GM10266 (cell line): ENCODE measurements at regions not wholly inside any gene's neighbourhood (a gene's known extent, or its start where the extent isn't known, plus 50 kb on each side); places are given as distances from the start of the nearest gene placed in this dataset.
"Not testable (repeated sequence)": the region's sequence is repeated elsewhere in the genome, so short reads cannot be mapped to it uniquely, and the experiment has no call there.

Experiments
- DNase-seq: peaks from one replicate; pipeline ENCODE4 v3.0.0; 2012; ENCODE audit errors: extremely low spot score
- TF ChIP-seq, protein P1 (sequence below): IDR thresholded peaks from 2 replicates; pipeline ENCODE4 v1.5.1; 2012; ENCODE audit warnings: mild to moderate bottlenecking, low read depth; ENCODE audit not compliant: control insufficient read depth, insufficient read depth; ENCODE audit errors: missing control alignments

DNA sequence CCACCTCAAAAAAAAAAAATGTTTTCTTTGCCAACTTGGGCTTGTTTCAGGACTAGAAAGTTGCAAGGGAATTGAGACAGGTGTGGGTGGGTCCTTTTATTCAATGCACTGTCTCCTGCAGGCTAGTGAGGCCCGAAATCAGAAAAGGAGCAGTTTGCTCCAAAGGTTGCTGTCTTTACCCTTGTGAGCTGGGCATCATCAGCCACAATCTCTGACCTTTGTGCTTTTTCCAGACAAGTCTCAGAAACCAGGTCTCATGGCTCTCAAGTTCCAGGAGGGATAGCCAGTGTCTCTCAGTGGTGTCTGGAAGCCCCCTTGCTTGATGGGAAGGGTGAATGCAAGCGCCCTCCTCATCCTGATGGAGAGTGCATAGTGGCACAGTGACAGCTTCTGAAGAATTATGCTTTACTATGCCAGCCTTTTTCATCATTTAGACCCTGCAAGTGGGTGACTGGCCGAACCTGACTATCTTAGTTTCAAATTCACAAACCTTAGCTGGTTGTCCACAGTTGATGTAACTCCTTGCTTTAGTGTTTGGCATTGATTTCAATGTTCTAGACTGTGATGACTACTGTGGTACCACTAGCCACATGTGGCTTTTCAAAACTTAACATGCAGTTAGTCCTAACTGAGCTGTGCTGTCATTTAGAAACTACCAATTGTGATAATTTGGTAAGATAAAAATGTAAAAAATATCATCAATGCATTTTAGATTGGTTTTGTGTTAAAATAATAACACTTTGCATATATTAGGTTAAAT is 468.6 kb downstream of the GADD45G start:
- DNase-seq = no peak
- TF ChIP-seq, protein P1, sequence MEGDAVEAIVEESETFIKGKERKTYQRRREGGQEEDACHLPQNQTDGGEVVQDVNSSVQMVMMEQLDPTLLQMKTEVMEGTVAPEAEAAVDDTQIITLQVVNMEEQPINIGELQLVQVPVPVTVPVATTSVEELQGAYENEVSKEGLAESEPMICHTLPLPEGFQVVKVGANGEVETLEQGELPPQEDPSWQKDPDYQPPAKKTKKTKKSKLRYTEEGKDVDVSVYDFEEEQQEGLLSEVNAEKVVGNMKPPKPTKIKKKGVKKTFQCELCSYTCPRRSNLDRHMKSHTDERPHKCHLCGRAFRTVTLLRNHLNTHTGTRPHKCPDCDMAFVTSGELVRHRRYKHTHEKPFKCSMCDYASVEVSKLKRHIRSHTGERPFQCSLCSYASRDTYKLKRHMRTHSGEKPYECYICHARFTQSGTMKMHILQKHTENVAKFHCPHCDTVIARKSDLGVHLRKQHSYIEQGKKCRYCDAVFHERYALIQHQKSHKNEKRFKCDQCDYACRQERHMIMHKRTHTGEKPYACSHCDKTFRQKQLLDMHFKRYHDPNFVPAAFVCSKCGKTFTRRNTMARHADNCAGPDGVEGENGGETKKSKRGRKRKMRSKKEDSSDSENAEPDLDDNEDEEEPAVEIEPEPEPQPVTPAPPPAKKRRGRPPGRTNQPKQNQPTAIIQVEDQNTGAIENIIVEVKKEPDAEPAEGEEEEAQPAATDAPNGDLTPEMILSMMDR = no peak

DNA sequence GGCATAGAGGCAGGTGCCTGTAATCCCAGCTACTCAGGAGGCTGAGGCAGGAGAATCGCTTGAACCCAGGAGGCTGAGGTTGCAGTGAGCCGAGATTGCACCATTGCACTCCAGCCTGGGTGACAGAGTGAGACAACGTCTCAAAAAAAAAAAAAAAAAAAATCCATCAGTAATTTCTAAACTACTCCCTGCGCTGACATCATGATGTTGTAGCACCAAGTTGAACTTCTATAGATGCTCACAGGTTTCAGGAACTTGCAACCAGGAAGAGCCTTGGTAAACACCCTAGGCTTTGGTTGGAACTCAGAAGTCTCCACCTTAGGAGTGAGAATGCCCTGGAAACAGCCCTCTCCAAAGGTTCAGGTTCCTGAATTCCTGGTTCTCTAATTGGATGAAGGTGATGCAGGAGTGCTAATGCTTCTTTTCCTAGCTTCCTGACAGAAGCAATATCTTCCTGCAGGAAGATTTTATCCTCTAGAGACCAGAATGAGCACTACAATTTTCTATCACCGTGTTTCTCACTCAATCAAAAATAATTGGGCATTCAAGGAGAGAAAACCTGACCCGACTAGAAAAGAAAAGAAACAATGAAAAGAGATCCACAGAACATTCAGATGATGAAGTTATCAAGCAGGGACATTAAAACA is 469.6 kb downstream of the GADD45G start:
- TF ChIP-seq, protein P1 = no peak
- DNase-seq = no peak

DNA sequence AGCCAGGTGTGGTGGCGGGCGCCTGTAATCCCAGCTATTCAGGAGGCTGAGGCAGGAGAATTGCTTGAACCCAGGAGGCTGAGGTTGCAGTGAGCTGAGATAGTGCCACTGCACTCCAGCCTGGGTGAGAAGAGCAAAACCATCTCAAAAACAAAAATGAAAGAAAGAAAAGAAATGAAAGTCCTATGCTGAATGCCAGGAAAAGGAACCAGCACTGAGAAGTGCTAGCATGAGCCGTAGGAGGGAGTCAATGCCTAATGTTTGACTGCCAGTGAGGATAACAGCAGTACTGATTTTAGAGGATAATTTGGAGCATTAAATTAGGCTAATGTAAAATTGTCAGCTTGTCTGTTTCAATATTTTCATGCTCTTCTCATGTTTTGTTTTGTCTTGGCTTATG is 472.8 kb downstream of the GADD45G start:
- DNase-seq = not testable (repeated sequence)

DNA sequence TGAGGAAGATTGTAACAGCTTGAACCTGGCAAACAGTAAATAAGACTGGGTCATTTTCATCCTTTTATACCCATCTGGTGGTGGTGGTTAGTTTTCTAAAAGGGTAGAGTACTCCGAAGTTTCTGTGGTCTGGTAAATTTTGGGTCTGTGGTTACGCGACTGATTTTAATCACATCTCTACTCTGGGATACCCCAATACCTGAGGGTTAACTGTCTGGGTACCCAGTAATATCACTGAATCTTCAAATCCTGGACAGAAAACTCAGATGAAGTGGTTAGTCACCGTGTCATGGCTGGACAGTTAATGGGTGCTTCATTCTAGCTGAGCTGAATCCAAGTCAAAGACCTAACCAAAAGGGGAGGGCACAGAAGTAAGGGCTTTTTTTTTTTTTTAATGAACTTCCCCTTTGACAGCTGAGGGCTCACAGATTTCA is 474.2 kb downstream of the GADD45G start:
- TF ChIP-seq, protein P1 = no peak
- DNase-seq = no peak

DNA sequence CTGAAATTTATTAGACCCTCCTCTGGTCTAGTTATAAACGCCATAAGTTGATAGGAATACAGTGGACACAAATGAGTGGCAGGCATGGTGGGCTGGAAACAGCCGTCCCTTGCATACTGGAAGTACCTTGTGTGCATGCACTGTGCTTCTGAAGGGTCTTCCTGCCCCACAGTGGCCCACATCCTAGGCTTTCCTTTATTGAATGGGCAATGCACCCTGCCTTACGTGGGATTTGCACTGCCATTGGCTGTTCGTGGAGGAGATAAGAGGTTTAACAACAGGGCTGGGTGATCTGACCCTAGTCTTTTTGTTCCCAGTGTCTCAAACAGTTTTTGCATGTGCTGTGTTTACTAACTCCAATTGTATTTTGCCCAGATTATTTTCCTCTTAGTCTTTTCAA is 480.8 kb downstream of the GADD45G start:
- DNase-seq = no peak
- TF ChIP-seq, protein P1 = no peak

DNA sequence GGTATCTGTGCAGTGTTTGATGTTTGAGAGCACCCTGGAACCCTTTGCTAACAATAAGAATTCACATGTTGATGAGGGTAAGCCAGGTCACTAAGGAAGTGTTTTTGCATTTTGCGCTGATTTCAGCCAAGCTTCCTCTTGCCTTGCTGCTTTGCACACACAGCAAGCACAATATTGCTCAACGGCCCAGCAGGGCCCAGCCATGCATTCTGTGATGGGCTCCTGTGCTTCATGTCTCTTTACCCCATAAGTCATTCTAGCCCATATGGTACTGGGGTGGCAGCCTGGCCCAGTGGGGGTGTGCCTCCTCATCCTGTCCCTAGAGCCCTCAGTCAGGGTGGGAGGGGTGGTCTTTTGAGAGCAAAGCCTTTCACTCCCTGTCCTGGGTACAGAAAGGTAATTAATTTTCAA is 481.3 kb downstream of the GADD45G start:
- TF ChIP-seq, protein P1 = no peak
- no peak for DNase-seq

DNA sequence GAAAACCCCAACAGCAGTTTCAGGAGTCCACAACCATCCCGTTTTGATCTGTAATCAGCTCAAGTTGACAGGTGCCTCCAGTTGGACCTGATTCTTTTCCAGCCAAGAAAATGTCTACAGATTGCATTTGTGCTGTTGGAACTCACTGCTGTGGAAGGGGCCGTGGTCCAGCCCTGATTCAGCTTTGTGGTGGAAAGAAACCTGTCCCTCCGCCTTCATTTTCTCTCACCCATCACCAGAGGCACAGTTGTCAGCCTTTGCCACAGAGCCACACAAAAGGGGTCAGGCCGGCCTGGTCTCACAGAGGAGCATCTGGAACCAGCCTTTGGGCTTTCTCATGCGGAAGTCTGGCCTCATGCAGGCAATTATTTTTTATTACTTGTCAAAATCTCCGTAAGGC is 483.6 kb downstream of the GADD45G start:
- TF ChIP-seq, protein P1 = no peak
- DNase-seq = no peak

DNA sequence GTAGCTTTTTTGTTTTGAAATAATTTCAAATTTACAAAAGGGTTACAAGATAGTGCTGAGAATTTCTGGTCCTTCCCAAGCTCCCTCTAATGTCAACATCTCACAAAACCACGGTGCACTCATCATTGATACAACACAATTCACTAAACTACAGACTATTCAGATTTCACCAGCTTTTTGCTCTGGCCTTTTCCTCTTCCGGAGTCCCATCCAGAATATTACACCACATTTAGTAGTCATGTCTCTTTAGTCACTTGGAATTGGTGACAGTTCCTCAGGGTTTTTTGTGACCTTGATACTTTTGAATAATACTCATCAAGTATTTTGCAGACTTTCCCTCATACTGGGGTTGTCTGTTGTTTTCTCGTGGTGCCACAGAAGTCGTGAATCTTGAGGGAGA is 484.0 kb downstream of the GADD45G start:
- DNase-seq = no peak
- TF ChIP-seq, protein P1 = no peak
